Uterus (tissue), 3 donors: ENCODE measurements at regions not wholly inside any gene's neighbourhood (a gene's known extent, or its start where the extent isn't known, plus 50 kb on each side); places are given as distances from the start of the nearest gene placed in this dataset.

Experiments used
- DNase-seq, 2 donors: peaks; one replicate each; pipeline ENCODE4 v3.0.0-alpha.2; 2019 to 2020
- H3K27ac ChIP-seq, 2 donors: fragments of 200-600 bp; sonication (generic); 1 replicate in 1 of 2; 2 replicates in 1 of 2; pipeline ENCODE4 v1.5.1; 2016 to 2018
- H3K27me3 ChIP-seq, 2 donors: fragments of 200-600 bp; sonication (generic); one replicate each; pipeline ENCODE4 v1.5.1; 2018 to 2019; ENCODE audit warnings: control low read depth in 1 of 2
- H3K36me3 ChIP-seq, 2 donors: fragments of 200-600 bp; sonication (generic); one replicate each; pipeline ENCODE4 v1.5.1; 2019; ENCODE audit warnings: control low read depth in 1 of 2
- H3K4me1 ChIP-seq, 2 donors: fragments of 200-600 bp; sonication (generic); one replicate each; pipeline ENCODE4 v1.5.1; 2018 to 2019; ENCODE audit warnings: control low read depth in 1 of 2
- H3K4me3 ChIP-seq, 2 donors: fragments of 200-600 bp; sonication (generic); 1 replicate in 1 of 2; 2 replicates in 1 of 2; pipeline ENCODE4 v1.5.1; 2018 to 2019; ENCODE audit warnings: mild to moderate bottlenecking in 1 of 2
- H3K9me3 ChIP-seq, 2 donors: fragments of 200-600 bp; sonication (generic); one replicate each; pipeline ENCODE4 v1.5.1; 2019; ENCODE audit warnings: control low read depth in 1 of 2
- CTCF ChIP-seq, 4 experiments: fragments of 200-600 bp in 2 of 4; fragments of 450-650 bp in 2 of 4; sonication (generic) in 2 of 4; IDR thresholded peaks; one replicate each; pipeline ENCODE4 v1.5.1; 2016 to 2019; ENCODE audit warnings: antibody characterized with exemption in 4 of 4, mild to moderate bottlenecking in 2 of 4, moderate library complexity in 1 of 4
- POLR2A ChIP-seq, 2 donors: fragments of 450-650 bp; IDR thresholded peaks; one replicate each; pipeline ENCODE4 v1.6.1; 2016; ENCODE audit warnings: antibody characterized with exemption in 2 of 2, mild to moderate bottlenecking in 1 of 2, moderate library complexity in 1 of 2
- intact Hi-C: fragments of 100-400 bp; cut with DNase I; formaldehyde crosslinking; loops from one replicate; pipeline ENCODE4 v1.15.1; 2023; ENCODE audit warnings: low total_unique reads
- donor health status: DM: yes; HTN: yes; CAD: no.

DNA sequence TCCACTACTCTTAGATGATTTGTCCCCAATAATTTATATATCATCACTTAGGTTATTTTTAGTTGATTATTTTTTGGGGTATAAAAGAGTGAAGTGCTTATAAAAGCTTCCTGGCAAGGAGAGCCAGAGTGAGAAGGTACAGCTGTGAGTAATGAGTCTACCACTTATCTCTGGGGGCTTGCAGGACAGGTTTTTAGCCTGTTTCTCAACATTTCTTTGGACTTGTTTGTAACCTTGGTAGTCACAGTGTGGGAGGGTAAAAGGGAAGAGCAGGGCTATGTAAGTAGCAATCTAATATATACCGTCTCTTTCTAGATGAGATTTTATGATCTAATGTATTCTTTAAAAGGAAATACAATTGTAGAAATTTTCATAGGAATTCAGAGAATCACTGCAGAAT lies 321.3 kb upstream of the GOLIM4 start:
- intact Hi-C loops = no loop called here
- no peaks in the 10 kb centered on the region for H3K27me3 ChIP-seq
- H3K4me1 ChIP-seq = no peaks in the 10 kb centered on the region
- DNase-seq = no peak
- H3K36me3 ChIP-seq = no peaks in the 10 kb centered on the region
- no peaks in the 10 kb centered on the region for H3K9me3 ChIP-seq
- H3K27ac ChIP-seq = no peak overlapping the region
- H3K4me3 ChIP-seq = no peak overlapping the region
- no peak for TF ChIP-seq CTCF (IDR thresholded peaks at IDR 0.05)
- TF ChIP-seq POLR2A (IDR thresholded peaks at IDR 0.05) = no peak

- Histone ChIP-seq H3K4me3 (no peak overlapping the region), H3K36me3 (no peaks in the 10 kb centered on the region), H3K4me1 (no peaks in the 10 kb centered on the region), H3K9me3 (no peaks in the 10 kb centered on the region), H3K27me3 (no peaks in the 10 kb centered on the region), H3K27ac (no peak overlapping the region)
- no peak for TF ChIP-seq POLR2A (IDR thresholded peaks at IDR 0.05)
- no peak for TF ChIP-seq CTCF (IDR thresholded peaks at IDR 0.05)
- DNase-seq = no peak
- intact Hi-C loops = no loop called here
Observed at GRCh38 chr3:168416446-168416845, 320.7 kb upstream of the GOLIM4 start.

GRCh38 chr3:168414149-168414548 lies 318.4 kb upstream of the GOLIM4 start:
- no peak overlapping the region for H3K27ac ChIP-seq
- H3K36me3 ChIP-seq = no peaks in the 10 kb centered on the region
- DNase-seq = no peak
- intact Hi-C loops = no loop called here
- no peaks in the 10 kb centered on the region for H3K4me1 ChIP-seq
- no peak for TF ChIP-seq POLR2A (IDR thresholded peaks at IDR 0.05)
- TF ChIP-seq CTCF (IDR thresholded peaks at IDR 0.05) = no peak
- H3K9me3 ChIP-seq = no peaks in the 10 kb centered on the region
- H3K4me3 ChIP-seq = no peak overlapping the region
- no peaks in the 10 kb centered on the region for H3K27me3 ChIP-seq

- no peak overlapping the region for H3K4me3 ChIP-seq
Observed at GRCh38 chr3:168407381-168407780, 311.7 kb upstream of the GOLIM4 start.

GRCh38 chr3:168405288-168405687 lies 309.6 kb upstream of the GOLIM4 start:
- intact Hi-C loops = no loop called here
- no peaks in the 10 kb centered on the region for H3K36me3 ChIP-seq
- no peaks in the 10 kb centered on the region for H3K4me1 ChIP-seq
- no peak overlapping the region for H3K27ac ChIP-seq
- no peaks in the 10 kb centered on the region for H3K27me3 ChIP-seq
- H3K9me3 ChIP-seq = no peaks in the 10 kb centered on the region
- H3K4me3 ChIP-seq = no peak overlapping the region
- no peak for TF ChIP-seq POLR2A (IDR thresholded peaks at IDR 0.05)
- TF ChIP-seq CTCF (IDR thresholded peaks at IDR 0.05) = no peak
- DNase-seq = no peak

More at GRCh38 chr3:168407381-168407780, 311.7 kb upstream of the GOLIM4 start:
- no peaks in the 10 kb centered on the region for H3K4me1 ChIP-seq
- no peak for DNase-seq
- no peaks in the 10 kb centered on the region for H3K27me3 ChIP-seq
- no peaks in the 10 kb centered on the region for H3K9me3 ChIP-seq
- no peak overlapping the region for H3K27ac ChIP-seq
- intact Hi-C loops = no loop called here
- TF ChIP-seq POLR2A (IDR thresholded peaks at IDR 0.05) (no peak), CTCF (IDR thresholded peaks at IDR 0.05) (no peak)
- no peaks in the 10 kb centered on the region for H3K36me3 ChIP-seq
